HG03045 (cell line): ENCODE measurements at regions not wholly inside any gene's neighbourhood (a gene's known extent, or its start where the extent isn't known, plus 50 kb on each side); places are given as distances from the start of the nearest gene placed in this dataset.

Experiments
- ATAC-seq: cut with Tn5 transposase; IDR thresholded peaks from one replicate; pipeline ENCODE4 v1.9.1; 2021; ENCODE audit warnings: mild to moderate bottlenecking, moderate library complexity; ENCODE audit not compliant: unreplicated experiment

DNA sequence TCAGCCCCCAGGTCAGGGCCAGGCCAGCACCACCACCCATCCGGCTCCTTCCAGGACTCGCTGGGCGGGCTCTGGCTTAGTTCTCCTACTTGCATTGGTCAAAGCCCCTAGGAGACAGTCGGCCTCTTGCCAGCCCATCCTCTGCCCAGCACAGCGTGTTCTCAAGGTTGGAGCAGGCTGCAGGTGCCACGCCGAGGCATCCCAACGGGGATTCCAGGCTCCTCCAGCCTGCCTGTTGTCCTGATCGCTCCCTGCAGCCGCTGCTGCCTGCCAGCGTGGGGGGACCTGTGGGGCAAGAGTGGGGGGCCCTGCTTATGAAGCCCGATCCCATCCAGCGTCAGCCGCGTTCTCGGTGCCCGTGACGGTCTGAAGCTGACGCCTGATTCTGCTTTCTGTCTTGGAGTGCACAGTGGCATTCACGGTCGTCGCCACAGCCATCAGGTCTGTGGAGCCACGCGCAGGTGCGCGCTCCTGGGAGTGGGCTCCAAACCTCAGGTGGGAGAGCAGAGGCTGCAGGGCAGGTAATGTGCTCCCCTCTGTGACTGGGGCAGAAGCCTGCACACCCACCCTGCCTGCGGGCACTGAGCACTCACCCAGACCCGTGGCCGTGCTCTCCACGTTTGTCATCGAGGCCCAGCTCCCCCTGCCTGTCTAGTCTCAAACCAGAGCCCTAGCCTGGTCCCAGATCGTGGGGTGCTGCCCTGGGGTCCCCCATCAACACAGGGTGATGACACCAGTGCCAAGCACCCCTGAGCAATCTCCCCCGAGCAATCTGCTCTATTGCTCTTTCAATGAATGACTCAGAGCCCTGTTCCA is 991.6 kb downstream of the BRD1 start:
- ATAC-seq, result no peak

DNA sequence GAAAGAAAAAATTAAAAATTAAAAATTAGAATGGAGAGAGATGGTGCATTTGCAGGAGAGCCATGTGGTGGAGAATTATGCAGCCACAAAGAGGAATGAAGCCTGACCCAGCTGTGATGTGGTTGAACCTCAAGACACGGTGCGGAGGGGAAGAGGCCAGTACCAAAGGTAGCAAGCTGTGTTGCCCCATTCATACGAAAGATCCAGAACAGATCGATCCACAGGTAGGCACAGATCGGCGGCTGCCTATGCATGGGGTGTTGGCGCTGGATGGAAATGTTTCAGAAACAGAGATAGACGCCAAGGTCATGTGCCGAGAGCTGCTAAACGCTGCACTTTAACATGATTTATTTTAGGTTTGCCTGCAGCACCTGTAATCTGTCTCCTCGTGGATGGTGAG is 992.3 kb downstream of the BRD1 start:
- ATAC-seq, result no peak

DNA sequence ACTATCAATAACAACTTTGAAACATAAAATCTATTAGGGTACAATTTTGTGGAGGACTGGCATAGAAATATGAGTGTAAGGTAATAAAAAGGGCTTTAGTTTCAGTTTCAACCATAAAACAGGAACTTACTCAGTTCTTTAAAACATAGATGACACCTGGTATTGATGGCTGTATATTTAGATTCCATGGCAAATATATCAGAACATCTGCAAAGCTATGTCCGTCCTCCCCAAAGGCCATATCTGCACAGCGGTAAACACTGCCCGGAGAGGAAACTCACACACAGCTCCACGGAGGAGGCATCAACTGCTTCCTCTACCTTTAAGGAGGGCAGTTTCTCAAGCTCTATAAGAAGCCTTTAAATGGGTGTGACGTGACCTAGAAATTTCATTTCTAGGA is 993.3 kb downstream of the BRD1 start:
- ATAC-seq, result no peak

DNA sequence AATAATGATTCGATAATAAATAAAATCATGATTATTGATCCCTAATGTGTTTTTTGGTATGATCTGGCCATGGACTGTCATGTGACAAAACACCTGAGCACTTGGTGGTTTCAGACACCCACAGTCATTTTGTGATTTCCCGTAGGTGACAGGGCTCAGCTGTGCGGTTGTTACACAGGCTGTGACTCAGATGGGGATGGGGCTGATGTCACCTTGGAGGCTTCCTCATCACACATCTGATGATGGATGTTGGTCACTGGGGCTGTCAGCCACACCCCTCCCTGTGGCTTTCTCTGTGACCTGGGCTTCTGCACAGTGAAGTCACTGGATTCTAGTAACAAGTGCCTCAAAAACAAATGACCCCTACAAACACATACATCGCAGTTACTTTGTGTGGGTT is 995.1 kb downstream of the BRD1 start:
- no peak for ATAC-seq

- ATAC-seq, result no peak
These were observed 997.8 kb downstream of the BRD1 start for GRCh38 chr22:48829908-48830307.

DNA sequence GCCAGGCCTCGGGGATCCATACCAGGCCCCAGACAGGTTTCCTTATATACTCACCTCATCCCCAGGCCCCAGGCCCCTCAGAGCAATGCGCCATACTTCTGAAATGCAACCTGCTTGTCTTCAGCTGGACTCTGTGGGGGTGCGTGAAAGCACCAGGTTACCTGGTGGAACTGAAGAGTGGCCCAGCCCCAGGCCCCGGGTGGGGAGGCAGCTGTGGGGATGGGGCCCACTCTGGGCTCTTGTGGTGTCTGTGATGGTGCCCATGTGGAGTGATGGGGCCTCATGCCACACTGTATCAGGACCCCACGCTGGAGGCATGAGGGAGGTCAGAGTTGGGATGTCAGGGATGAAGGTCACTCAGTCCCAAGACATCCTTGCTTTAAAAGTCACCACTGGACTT is 999.0 kb downstream of the BRD1 start:
- ATAC-seq, result no peak

- no peak for ATAC-seq
These were observed 999.6 kb downstream of the BRD1 start for GRCh38 chr22:48827904-48828555.

- ATAC-seq, result no peak
These were observed 1000.3 kb downstream of the BRD1 start for GRCh38 chr22:48827268-48827846.

GRCh38 chr22:48826546-48826945 is 1001.1 kb downstream of the BRD1 start:
- ATAC-seq, result no peak

- ATAC-seq, result no peak
These were observed 1001.7 kb downstream of the BRD1 start for GRCh38 chr22:48825802-48826520.

GRCh38 chr22:48824712-48825651 is 1002.7 kb downstream of the BRD1 start:
- no peak for ATAC-seq

DNA sequence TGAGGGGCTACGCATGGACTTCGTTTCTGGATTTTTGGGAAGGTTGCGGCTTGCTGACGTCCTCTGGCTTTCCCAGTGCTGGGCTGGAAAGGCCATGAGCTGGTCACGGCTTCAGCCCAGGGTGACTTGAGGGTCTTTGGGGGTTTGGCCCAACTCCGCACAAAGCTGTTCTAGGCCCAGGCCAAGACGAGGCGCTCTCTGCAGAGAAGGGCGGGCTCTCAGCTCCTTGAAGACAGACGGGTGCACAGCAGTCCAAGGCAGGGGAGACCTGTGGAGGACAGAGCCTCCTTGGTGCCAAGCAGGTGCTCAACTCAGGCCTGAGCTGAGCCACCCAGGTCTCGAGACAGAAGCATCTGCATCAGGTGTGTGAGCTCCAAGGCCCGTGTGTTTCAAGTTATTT is 1003.7 kb downstream of the BRD1 start:
- ATAC-seq, result no peak

DNA sequence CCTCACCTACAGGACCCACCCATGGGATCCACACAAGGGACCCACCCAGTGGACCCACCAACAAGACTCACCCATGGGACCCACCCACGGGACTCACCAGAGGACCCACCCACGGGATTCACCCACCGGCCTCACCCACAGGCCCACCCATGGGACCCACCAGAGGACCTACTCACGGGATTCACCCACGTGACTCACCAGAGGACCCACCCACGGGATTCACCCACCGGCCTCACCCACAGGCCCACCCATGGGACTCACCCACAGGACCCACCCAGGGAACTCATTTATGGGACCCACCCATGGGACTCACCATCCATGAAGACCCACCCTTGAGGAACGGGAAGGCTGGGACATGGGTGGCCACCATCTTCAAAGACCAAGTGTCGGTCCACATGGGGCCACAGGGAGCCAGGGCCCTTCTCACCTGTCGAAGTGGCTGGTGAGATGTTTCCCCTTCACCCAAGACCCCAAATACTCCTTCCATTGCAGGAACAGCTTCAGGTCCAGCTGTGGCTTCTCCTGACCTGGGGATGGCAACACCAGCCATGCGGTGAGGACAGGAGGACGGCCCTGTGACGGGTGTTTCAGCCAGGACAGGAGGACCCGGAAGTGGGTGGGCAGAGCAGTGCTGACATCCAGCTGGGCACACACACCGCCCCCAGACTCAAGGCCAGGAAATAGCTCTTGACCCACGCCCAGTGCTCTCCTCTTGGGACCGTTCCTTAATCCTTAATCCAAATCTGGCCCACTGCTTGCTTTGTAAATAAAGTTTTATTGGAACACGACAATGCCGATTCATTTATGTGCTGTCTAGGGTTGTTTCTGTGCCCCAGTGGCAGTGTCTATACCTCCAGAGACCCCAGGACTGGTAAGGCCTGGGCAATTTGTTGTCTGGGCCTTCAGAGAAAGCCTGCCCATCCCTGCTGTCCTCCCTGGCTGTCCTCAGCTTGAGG is 1005.1 kb downstream of the BRD1 start:
- ATAC-seq, result no peak

GRCh38 chr22:48821727-48822126 is 1005.9 kb downstream of the BRD1 start:
- ATAC-seq, result no peak

- no peak for ATAC-seq
These were observed 1006.4 kb downstream of the BRD1 start for GRCh38 chr22:48821346-48821690.

DNA sequence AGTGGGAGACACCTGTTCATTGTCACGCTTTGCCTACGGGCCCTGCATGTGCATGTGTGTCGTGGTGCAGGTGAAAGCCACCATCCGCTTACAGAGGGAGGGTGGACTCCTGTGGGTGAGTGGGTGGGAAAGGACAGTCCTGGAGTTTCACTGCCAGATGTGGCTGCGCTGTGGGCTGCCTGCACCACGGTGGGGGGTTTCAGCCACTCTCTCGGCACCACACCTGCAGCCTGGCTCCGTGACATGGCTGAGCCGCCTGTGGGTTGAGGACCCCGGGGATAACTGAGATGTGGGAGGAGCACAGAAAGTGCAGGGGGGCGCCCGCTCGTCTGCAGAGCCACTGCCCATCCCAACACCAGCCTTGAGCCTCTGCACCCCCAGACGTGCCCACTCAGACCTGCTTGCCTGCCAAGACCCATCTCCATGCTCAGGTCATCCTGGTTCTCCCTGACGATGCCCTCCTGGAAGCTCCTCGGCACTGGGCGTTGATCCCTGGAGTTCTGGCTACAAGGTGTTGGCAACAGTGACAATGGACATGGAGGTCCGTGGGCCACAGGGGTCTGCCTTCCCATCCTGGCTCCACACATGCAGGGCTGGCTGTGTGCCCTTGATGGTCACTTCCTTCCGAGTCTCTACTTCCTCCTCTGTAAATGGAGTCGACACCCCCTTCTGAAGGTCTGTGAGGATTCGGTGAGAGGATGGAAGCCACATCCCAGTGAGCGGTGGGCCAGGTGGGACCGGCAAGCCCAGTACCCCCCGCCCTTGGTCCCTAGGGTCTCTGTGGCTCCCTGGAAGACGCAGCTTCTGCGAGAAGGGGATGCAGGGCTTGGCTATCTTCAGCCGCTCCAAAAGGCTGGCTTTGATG is 1007.0 kb downstream of the BRD1 start:
- no peak for ATAC-seq

- ATAC-seq, result no peak
These were observed 1007.7 kb downstream of the BRD1 start for GRCh38 chr22:48819961-48820360.

DNA sequence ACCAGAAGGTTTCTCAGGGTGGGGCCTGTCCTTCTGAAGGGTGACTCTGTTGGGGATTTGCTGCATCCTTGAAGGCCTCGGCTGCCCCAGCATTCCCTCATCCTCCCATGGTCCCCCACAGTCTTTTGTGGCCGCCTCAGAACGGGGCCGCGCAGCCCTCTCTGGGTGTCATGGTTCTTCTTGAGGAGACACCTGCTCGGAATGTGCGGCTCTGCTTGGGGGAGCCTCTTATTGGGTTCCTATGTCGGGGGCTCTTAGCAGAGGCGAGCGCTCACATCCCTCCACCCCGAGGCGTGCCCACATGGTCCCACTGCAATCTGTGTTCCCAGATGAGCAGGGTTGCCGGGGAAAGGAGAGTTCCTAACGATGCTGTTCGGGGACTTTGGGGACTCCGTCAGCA is 1008.4 kb downstream of the BRD1 start:
- no peak for ATAC-seq
